Peyer's patch (tissue), 4 donors: ENCODE measurements at regions not wholly inside any gene's neighbourhood (a gene's known extent, or its start where the extent isn't known, plus 50 kb on each side); places are given as distances from the start of the nearest gene placed in this dataset.

ENCODE experiments used
- DNase-seq, 3 donors: peaks; one replicate each; pipeline ENCODE4 v3.0.0-alpha.2; 2017 to 2019
- H3K27ac ChIP-seq, 4 donors: fragments of 200-600 bp; sonication (generic); one replicate each; pipeline ENCODE4 v1.5.1; 2016 to 2019
- H3K27me3 ChIP-seq, 2 donors: fragments of 200-600 bp; sonication (generic); one replicate each; pipeline ENCODE4 v1.5.1; 2019
- H3K36me3 ChIP-seq, 3 donors: fragments of 200-600 bp; sonication (generic); one replicate each; pipeline ENCODE4 v1.5.1; 2016 to 2019
- H3K4me1 ChIP-seq, 4 donors: fragments of 200-600 bp; sonication (generic); one replicate each; pipeline ENCODE4 v1.5.1; 2016 to 2019
- H3K4me3 ChIP-seq, 4 donors: fragments of 200-600 bp; sonication (generic); 1 replicate in 3 of 4; 2 replicates in 1 of 4; pipeline ENCODE4 v1.5.1; 2016 to 2019; ENCODE audit warnings: mild to moderate bottlenecking in 1 of 4
- H3K9me3 ChIP-seq, 4 donors: fragments of 200-600 bp; sonication (generic); one replicate each; pipeline ENCODE4 v1.5.1; 2016 to 2019; ENCODE audit warnings: mild to moderate bottlenecking in 1 of 4
- CTCF ChIP-seq, 6 experiments: fragments of 450-650 bp in 4 of 6; fragments of 200-600 bp in 2 of 6; sonication (generic) in 1 of 6; IDR thresholded peaks; one replicate each; pipeline ENCODE4 v1.5.1; 2017 to 2019; ENCODE audit warnings: antibody characterized with exemption in 6 of 6, mild to moderate bottlenecking in 3 of 6, moderate library complexity in 1 of 6
- POLR2A ChIP-seq, 2 donors: fragments of 450-650 bp; IDR thresholded peaks; one replicate each; pipeline ENCODE4 v1.5.1; 2017; ENCODE audit warnings: antibody characterized with exemption in 2 of 2, mild to moderate bottlenecking in 2 of 2, moderate library complexity in 2 of 2

- no peak for TF ChIP-seq CTCF (IDR thresholded peaks at IDR 0.05)
- TF ChIP-seq POLR2A (IDR thresholded peaks at IDR 0.05), result no peak
- H3K4me3 ChIP-seq, result no peak overlapping the region
These were observed 210.6 kb downstream of the CCNG2 start for GRCh38 chr4:77367638-77368037.

GRCh38 chr4:77372375-77372774 is 215.4 kb downstream of the CCNG2 start:
- no peak for TF ChIP-seq POLR2A (IDR thresholded peaks at IDR 0.05)
- no peak for TF ChIP-seq CTCF (IDR thresholded peaks at IDR 0.05)
- no peaks in the 10 kb centered on the region for H3K9me3 ChIP-seq
- H3K4me3 ChIP-seq, result no peak overlapping the region
- H3K27ac ChIP-seq, result no peak overlapping the region
- no peaks in the 10 kb centered on the region for H3K4me1 ChIP-seq
- no peak for DNase-seq
- H3K36me3 ChIP-seq, result no peaks in the 10 kb centered on the region
- no peaks in the 10 kb centered on the region for H3K27me3 ChIP-seq

More at GRCh38 chr4:77367638-77368037, 210.6 kb downstream of the CCNG2 start:
- no peaks in the 10 kb centered on the region for H3K36me3 ChIP-seq
- DNase-seq, result no peak
- no peaks in the 10 kb centered on the region for H3K4me1 ChIP-seq
- H3K27ac ChIP-seq, result no peak overlapping the region
- H3K9me3 ChIP-seq, result no peaks in the 10 kb centered on the region
- no peaks in the 10 kb centered on the region for H3K27me3 ChIP-seq

GRCh38 chr4:77375866-77376607 is 219.0 kb downstream of the CCNG2 start:
- Histone ChIP-seq H3K27me3 (no peaks in the 10 kb centered on the region), H3K4me1 (no peaks in the 10 kb centered on the region), H3K4me3 (no peak overlapping the region), H3K9me3 (no peaks in the 10 kb centered on the region), H3K36me3 (no peaks in the 10 kb centered on the region), H3K27ac (no peak overlapping the region)
- no peak for TF ChIP-seq POLR2A (IDR thresholded peaks at IDR 0.05)
- no peak for TF ChIP-seq CTCF (IDR thresholded peaks at IDR 0.05)
- DNase-seq, result no peak

- no peaks in the 10 kb centered on the region for H3K27me3 ChIP-seq
- H3K36me3 ChIP-seq, result no peaks in the 10 kb centered on the region
- no peak overlapping the region for H3K27ac ChIP-seq
- no peak overlapping the region for H3K4me3 ChIP-seq
- TF ChIP-seq POLR2A (IDR thresholded peaks at IDR 0.05) (no peak), CTCF (IDR thresholded peaks at IDR 0.05) (no peak)
- H3K9me3 ChIP-seq, result no peaks in the 10 kb centered on the region
- no peaks in the 10 kb centered on the region for H3K4me1 ChIP-seq
- no peak for DNase-seq
These were observed 219.9 kb downstream of the CCNG2 start for GRCh38 chr4:77376788-77377460.

- Histone ChIP-seq H3K27me3 (no peaks in the 10 kb centered on the region), H3K27ac (no peak overlapping the region), H3K9me3 (no peaks in the 10 kb centered on the region), H3K4me1 (no peaks in the 10 kb centered on the region), H3K36me3 (no peaks in the 10 kb centered on the region), H3K4me3 (no peak overlapping the region)
- TF ChIP-seq POLR2A (IDR thresholded peaks at IDR 0.05) (no peak), CTCF (IDR thresholded peaks at IDR 0.05) (no peak)
- DNase-seq, result no peak
These were observed 221.5 kb upstream of the CXCL13 start for GRCh38 chr4:77384094-77384493.
